Mammary epithelial cell (primary cell): ENCODE measurements at regions not wholly inside any gene's neighbourhood (a gene's known extent, or its start where the extent isn't known, plus 50 kb on each side); places are given as distances from the start of the nearest gene placed in this dataset.

ENCODE experiments used
- CTCF ChIP-seq, 2 donors: IDR thresholded peaks in 1 of 2; conservative IDR thresholded peaks in 1 of 2; 2 replicates each; pipeline ENCODE4 v1.5.1; 2011 to 2012; ENCODE audit warnings: inconsistent platforms in 2 of 2, low read length in 2 of 2, mild to moderate bottlenecking in 2 of 2, control low read depth in 1 of 2, low read depth in 1 of 2; ENCODE audit not compliant: insufficient read depth in 1 of 2; ENCODE audit errors: extremely low read depth in 1 of 2
- EZH2 ChIP-seq: IDR thresholded peaks from 2 replicates; pipeline ENCODE4 v1.6.1; 2012; ENCODE audit warnings: low read length, inconsistent platforms, borderline replicate concordance

GRCh38 chr9:135201711-135202110 is 114.2 kb downstream of the OLFM1 start:
- TF ChIP-seq CTCF (conservative IDR thresholded peaks at IDR 0.05 in 1 of 2, IDR thresholded peaks at IDR 0.05 in 1 of 2; ENCODE audit: extremely low read depth in 1 of 2, insufficient read depth in 1 of 2, low read depth in 1 of 2, low read length in 2 of 2) = no peak
- no peak for TF ChIP-seq EZH2
